Keratinocyte (primary cell): ENCODE measurements at regions not wholly inside any gene's neighbourhood (a gene's known extent, or its start where the extent isn't known, plus 50 kb on each side); places are given as distances from the start of the nearest gene placed in this dataset.

Source experiments
- DNase-seq: peaks from one replicate; pipeline ENCODE4 v3.0.0-alpha.2; 2011; ENCODE audit warnings: low read depth, missing footprints, low spot score
- FAIRE-seq: peaks from 2 replicates; lab custom pipeline; 2011; peaks lifted over from hg19 to GRCh38; lab: Jason Lieb, UNC
- H2AFZ ChIP-seq: 2 replicates; pipeline ENCODE4 v1.6.0; 2012; ENCODE audit warnings: low read length, control low read depth, inconsistent platforms; ENCODE audit not compliant: control insufficient read depth
- H3K27ac ChIP-seq: 2 replicates; pipeline ENCODE4 v1.5.1; 2011; ENCODE audit warnings: low read length; ENCODE audit not compliant: control insufficient read depth, insufficient read depth
- H3K27me3 ChIP-seq: 3 replicates; pipeline ENCODE4 v1.6.0; 2011; ENCODE audit warnings: low read length; ENCODE audit not compliant: control insufficient read depth, insufficient read depth; ENCODE audit errors: extremely low read depth
- H3K36me3 ChIP-seq, 2 experiments: 2 replicates in 1 of 2; 3 replicates in 1 of 2; pipeline ENCODE4 v1.5.1; 2011; ENCODE audit warnings: low read length in 2 of 2, mild to moderate bottlenecking in 1 of 2; ENCODE audit not compliant: control insufficient read depth in 2 of 2, insufficient read depth in 2 of 2; ENCODE audit errors: extremely low read depth in 1 of 2
- H3K4me1 ChIP-seq: 3 replicates; pipeline ENCODE4 v1.5.1; 2011; ENCODE audit warnings: low read length; ENCODE audit not compliant: control insufficient read depth, insufficient read depth; ENCODE audit errors: extremely low read depth
- H3K4me2 ChIP-seq: 3 replicates; pipeline ENCODE4 v1.6.0; 2011; ENCODE audit warnings: low read depth, low read length; ENCODE audit not compliant: control insufficient read depth, insufficient read depth; ENCODE audit errors: extremely low read depth
- H3K4me3 ChIP-seq, 3 experiments: fragments of 200-600 bp in 1 of 3; sonication (generic) in 1 of 3; 2 replicates in 2 of 3; 3 replicates in 1 of 3; pipeline ENCODE4 v1.5.1; 2011 to 2016; ENCODE audit warnings: low read length in 3 of 3, mild to moderate bottlenecking in 3 of 3, control low read depth in 2 of 3, inconsistent platforms in 1 of 3, low read depth in 1 of 3, mixed read lengths in 1 of 3, mixed run types in 1 of 3, moderate library complexity in 1 of 3; ENCODE audit not compliant: control insufficient read depth in 2 of 3, insufficient read depth in 2 of 3; ENCODE audit errors: extremely low read depth in 1 of 3
- H3K79me2 ChIP-seq: 2 replicates; pipeline ENCODE4 v1.6.0; 2012; ENCODE audit warnings: low read length; ENCODE audit not compliant: control insufficient read depth, insufficient read depth
- H3K9ac ChIP-seq: 3 replicates; pipeline ENCODE4 v1.6.0; 2011; ENCODE audit warnings: low read length; ENCODE audit not compliant: control insufficient read depth, insufficient read depth; ENCODE audit errors: extremely low read depth
- H3K9me1 ChIP-seq: 3 replicates; pipeline ENCODE4 v1.6.0; 2011; ENCODE audit warnings: low read length; ENCODE audit not compliant: control insufficient read depth, insufficient read depth; ENCODE audit errors: extremely low read depth
- H3K9me3 ChIP-seq: 2 replicates; pipeline ENCODE4 v1.5.1; 2012; ENCODE audit warnings: low read depth, low read length; ENCODE audit not compliant: control insufficient read depth
- H4K20me1 ChIP-seq: 3 replicates; pipeline ENCODE4 v1.6.0; 2011; ENCODE audit warnings: low read length; ENCODE audit not compliant: control insufficient read depth, insufficient read depth; ENCODE audit errors: extremely low read depth
- CTCF ChIP-seq, 3 experiments: IDR thresholded peaks in 1 of 3; conservative IDR thresholded peaks in 1 of 3; optimal IDR thresholded peaks in 1 of 3; 2 replicates in 2 of 3; 3 replicates in 1 of 3; pipeline versions ENCODE3 to v1.5.1; 2011; ENCODE audit warnings: low read length in 3 of 3, mild to moderate bottlenecking in 3 of 3, moderate library complexity in 2 of 3, control low read depth in 1 of 3, inconsistent platforms in 1 of 3; ENCODE audit not compliant: insufficient read depth in 2 of 3; ENCODE audit errors: extremely low read depth in 1 of 3
- EZH2 ChIP-seq: IDR thresholded peaks from one replicate; pipeline ENCODE4 v1.6.1; 2012; ENCODE audit warnings: inconsistent platforms, mild to moderate bottlenecking, low read length, moderate library complexity
- dilution Hi-C: fragments of 300-500 bp; cut with MboI; formaldehyde crosslinking; loops from one replicate; pipeline ENCODE4 v1.7.0; 2020; ENCODE audit warnings: low sequenced_read_pairs; ENCODE audit not compliant: extremely low pct_ligation_motif_present

- H4K20me1 ChIP-seq: no peaks in the 10 kb centered on the region
- H3K79me2 ChIP-seq: no peaks in the 10 kb centered on the region
- H3K9me1 ChIP-seq: no peaks in the 10 kb centered on the region
- H3K9me3 ChIP-seq: peaks cover 13% of the 10 kb centered on the region
- H3K27ac ChIP-seq: no peak overlapping the region
- DNase-seq (no peak), FAIRE-seq (no peak)
- no peak overlapping the region for H2AFZ ChIP-seq
- H3K9ac ChIP-seq: no peak overlapping the region
- no peaks in the 10 kb centered on the region for H3K36me3 ChIP-seq
- TF ChIP-seq CTCF (optimal IDR thresholded peaks at IDR 0.05 in 1 of 3, IDR thresholded peaks at IDR 0.05 in 1 of 3, conservative IDR thresholded peaks at IDR 0.05 in 1 of 3; ENCODE audit: extremely low read depth in 1 of 3, insufficient read depth in 2 of 3, low read length in 3 of 3): no peak
- no peak for TF ChIP-seq EZH2
- dilution Hi-C loops: no loop called here
- H3K4me2 ChIP-seq: no peak overlapping the region
- H3K4me3 ChIP-seq: no peak overlapping the region
- no peaks in the 10 kb centered on the region for H3K27me3 ChIP-seq
- H3K4me1 ChIP-seq: no peaks in the 10 kb centered on the region
Measured at GRCh38 chr18:75638776-75639471, 211.4 kb upstream of the SMIM21 start.

- H2AFZ ChIP-seq: no peak overlapping the region
- H3K9me1 ChIP-seq: no peaks in the 10 kb centered on the region
- TF ChIP-seq EZH2 (no peak), CTCF (optimal IDR thresholded peaks at IDR 0.05 in 1 of 3, IDR thresholded peaks at IDR 0.05 in 1 of 3, conservative IDR thresholded peaks at IDR 0.05 in 1 of 3; ENCODE audit: extremely low read depth in 1 of 3, insufficient read depth in 2 of 3, low read length in 3 of 3) (no peak)
- H3K4me3 ChIP-seq: no peak overlapping the region
- no peak overlapping the region for H3K9ac ChIP-seq
- H4K20me1 ChIP-seq: no peaks in the 10 kb centered on the region
- dilution Hi-C loops: no loop called here
- peaks cover 12% of the 10 kb centered on the region for H3K9me3 ChIP-seq
- no peak for DNase-seq
- no peaks in the 10 kb centered on the region for H3K27me3 ChIP-seq
- no peaks in the 10 kb centered on the region for H3K4me1 ChIP-seq
- no peaks in the 10 kb centered on the region for H3K36me3 ChIP-seq
- no peak for FAIRE-seq
- no peaks in the 10 kb centered on the region for H3K79me2 ChIP-seq
- no peak overlapping the region for H3K4me2 ChIP-seq
- no peak overlapping the region for H3K27ac ChIP-seq
Measured at GRCh38 chr18:75638223-75638775, 210.8 kb upstream of the SMIM21 start.
